ENCODE measurements at regions not wholly inside any gene's neighbourhood (a gene's known extent, or its start where the extent isn't known, plus 50 kb on each side); places are given as distances from the start of the nearest gene placed in this dataset.
A peak's percentile ranks its signal among the peaks of the same experiment; 100 is the strongest.

DNA sequence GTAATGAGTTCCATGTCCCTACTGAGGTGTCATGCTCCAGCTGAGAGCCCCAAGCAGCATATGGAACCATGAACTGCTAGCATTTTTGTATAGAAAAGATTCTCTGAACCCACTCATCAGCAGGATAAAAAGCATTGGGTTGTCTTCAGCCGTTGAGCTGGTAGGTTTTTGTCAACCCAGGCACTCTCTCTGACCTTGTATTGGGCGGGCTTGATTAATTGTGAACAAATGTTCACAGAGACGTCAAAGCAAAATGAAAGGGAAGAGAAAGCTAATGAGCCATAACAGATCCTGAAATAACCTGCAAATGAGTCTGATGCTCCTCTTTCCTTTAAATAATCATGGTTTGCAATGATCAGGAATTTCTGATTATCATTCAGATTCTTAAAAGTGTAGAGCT lies 924.7 kb upstream of the CELF2 start:
- Mint-ChIP-seq H3K9me3 (peaks cover 2% of the 10 kb centered on the region), H3K27me3 (no peaks in the 10 kb centered on the region), H3K4me3 (no peak overlapping the region), H3K4me1 (no peaks in the 10 kb centered on the region), H3K36me3 (no peaks in the 10 kb centered on the region), H3K27ac (no peak overlapping the region)
- DNase-seq: no peak
- CTCF ChIA-PET: no interaction called here

DNA sequence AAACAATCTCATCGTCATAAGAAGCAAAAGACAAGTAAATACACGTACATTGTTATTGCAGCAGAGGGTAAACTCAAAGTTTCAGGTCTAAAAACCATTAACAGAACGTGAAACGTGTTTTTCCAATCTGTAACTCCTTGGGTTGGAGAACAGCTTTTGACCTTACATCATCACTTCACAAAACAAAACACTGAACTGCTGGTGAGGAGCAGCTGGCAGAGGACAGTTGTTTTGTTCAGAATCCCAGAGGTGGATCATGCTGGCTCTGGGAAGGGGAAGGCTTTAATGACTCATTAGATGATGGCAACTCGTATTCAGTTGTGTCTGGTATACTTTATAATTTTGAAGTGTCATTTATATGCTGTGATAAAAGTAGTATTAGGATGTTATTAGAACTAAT lies 923.0 kb upstream of the CELF2 start:
- CTCF ChIA-PET: no interaction called here
- no peaks in the 10 kb centered on the region for H3K4me1 Mint-ChIP-seq
- H3K9me3 Mint-ChIP-seq: peaks cover 2% of the 10 kb centered on the region
- H3K36me3 Mint-ChIP-seq: no peaks in the 10 kb centered on the region
- H3K27ac Mint-ChIP-seq: no peak overlapping the region
- no peaks in the 10 kb centered on the region for H3K27me3 Mint-ChIP-seq
- no peak overlapping the region for H3K4me3 Mint-ChIP-seq
- no peak for DNase-seq

DNA sequence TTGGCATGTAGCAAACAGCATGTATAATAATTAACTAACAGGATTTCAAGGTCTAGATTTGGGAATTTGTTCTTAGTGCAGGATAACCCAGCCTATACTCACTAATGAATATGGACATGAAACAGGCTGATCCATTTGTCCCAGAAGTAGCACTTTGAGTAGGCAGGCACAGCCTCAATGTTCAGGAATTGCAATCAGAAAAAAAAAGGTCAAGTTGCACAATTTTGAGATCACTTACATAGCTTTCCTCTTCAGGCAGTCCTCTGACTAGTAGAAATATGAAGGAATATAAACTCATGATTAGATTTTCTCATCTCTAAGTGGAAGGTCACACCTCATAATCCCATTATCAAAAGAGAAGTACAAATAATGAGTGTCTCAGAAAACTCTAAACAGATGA lies 921.4 kb upstream of the CELF2 start:
- no peak for DNase-seq

DNA sequence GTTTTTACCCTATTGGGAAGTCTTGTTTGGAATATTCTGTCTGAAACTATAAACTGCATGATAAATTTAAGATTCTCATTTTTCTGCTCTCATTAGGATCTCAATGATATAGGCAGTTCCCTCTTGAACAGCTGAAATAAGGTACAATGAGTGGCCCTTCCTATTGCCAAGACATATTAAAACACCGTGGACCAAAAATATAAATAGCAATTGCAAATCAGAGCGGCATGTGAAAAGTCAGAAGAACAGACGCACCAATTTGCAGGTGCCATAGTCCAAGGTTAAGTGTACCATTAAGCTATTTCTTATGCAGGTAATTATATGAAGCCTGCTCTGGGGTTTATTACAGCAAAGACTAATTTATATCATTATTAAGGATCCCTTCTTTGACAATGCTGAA lies 920.8 kb upstream of the CELF2 start:
- Mint-ChIP-seq H3K36me3 (no peaks in the 10 kb centered on the region), H3K4me3 (no peak overlapping the region), H3K27ac (no peak overlapping the region), H3K27me3 (no peaks in the 10 kb centered on the region), H3K9me3 (peaks cover 2% of the 10 kb centered on the region), H3K4me1 (no peaks in the 10 kb centered on the region)
- no peak for DNase-seq
- CTCF ChIA-PET: interaction anchor here (0.6 kb wide), 1 partner anchor 1950 kb away, joined by 3 read pairs; no protein-coding TSS in a partner anchor

More for the DNA sequence above, 921.4 kb upstream of the CELF2 start:
- peaks cover 2% of the 10 kb centered on the region for H3K9me3 Mint-ChIP-seq
- H3K4me1 Mint-ChIP-seq: no peaks in the 10 kb centered on the region
- CTCF ChIA-PET: interaction anchor here (0.6 kb wide), 1 partner anchor 1949 kb away, joined by 3 read pairs; no protein-coding TSS in a partner anchor
- no peak overlapping the region for H3K4me3 Mint-ChIP-seq
- H3K36me3 Mint-ChIP-seq: no peaks in the 10 kb centered on the region
- no peak overlapping the region for H3K27ac Mint-ChIP-seq
- H3K27me3 Mint-ChIP-seq: no peaks in the 10 kb centered on the region

DNA sequence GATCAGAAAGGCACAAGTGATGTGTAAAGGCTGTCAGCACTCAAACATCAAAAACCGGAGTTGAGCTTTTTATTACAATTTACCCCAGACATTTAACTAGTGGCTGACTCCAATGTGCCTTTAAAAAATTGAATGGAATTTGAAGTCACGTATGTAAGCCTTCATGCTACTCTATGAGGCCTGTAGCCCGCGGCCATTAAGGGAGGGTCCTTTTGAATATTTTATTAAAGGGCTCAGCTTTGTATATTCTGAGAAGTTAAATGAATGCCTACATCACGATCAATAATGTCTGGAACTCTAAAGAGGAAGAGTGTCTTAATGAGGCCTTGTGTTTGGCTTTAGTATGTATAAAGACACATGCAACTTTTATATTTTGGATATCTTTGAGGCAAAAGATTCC lies 916.6 kb upstream of the CELF2 start:
- CTCF ChIA-PET: no interaction called here
- Mint-ChIP-seq H3K27ac (no peak overlapping the region), H3K4me3 (no peak overlapping the region), H3K4me1 (no peaks in the 10 kb centered on the region), H3K27me3 (no peaks in the 10 kb centered on the region), H3K9me3 (no peaks in the 10 kb centered on the region), H3K36me3 (no peaks in the 10 kb centered on the region)
- no peak for DNase-seq

DNA sequence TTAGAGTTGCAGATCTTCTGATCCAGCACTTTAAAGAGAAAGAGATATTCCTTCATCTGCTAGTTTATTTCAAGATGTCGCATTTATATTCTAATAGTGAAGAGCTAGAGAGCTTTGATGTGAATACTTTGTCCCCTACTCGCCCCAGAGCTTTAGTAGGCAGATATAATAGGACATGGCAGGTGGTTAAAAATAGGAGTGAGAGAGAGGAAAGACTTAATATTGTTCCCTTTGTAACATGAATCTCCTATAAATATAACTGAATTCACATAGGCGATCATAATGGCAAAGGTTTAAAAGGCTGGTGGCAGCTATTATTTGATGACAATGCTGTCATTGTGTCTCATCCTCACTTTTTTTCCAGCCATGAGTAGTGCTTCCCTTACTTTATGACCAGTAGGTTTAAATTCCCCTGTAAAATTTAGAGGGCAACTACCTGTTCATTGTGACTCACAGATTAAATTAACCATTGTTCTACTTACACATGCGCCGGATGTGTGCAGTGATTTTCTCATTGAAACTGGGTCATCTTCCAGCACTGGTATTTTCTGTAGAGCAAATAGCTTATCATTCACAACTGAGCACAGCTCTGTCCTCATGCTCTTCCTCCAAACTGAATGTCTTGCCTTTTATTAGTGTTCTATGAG lies 906.7 kb upstream of the CELF2 start:
- CTCF ChIA-PET: no interaction called here
- no peak for DNase-seq

DNA sequence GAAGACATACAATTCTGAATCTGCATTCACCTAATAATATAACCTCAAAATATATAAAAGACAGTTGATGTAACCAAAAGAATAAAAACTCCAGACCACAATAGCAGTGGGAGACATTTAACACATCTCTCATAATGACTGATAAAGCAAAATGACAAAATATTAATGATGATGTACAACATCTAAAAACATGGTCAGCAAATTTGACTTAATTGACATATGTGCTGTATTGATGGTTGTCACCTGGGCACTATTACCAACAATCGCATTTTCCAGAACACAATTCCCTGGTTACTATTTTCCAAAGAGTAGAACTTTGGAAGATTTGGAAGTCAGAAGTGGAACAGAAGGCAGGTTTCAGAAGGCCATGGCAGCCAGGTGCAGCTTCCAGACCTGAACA lies 899.5 kb upstream of the CELF2 start:
- H3K9me3 Mint-ChIP-seq: no peaks in the 10 kb centered on the region
- no peaks in the 10 kb centered on the region for H3K4me1 Mint-ChIP-seq
- no peaks in the 10 kb centered on the region for H3K36me3 Mint-ChIP-seq
- H3K27me3 Mint-ChIP-seq: no peaks in the 10 kb centered on the region
- CTCF ChIA-PET: no interaction called here
- no peak overlapping the region for H3K4me3 Mint-ChIP-seq
- no peak overlapping the region for H3K27ac Mint-ChIP-seq
- DNase-seq: no peak

More for the DNA sequence above, 906.7 kb upstream of the CELF2 start:
- no peaks in the 10 kb centered on the region for H3K9me3 Mint-ChIP-seq
- H3K4me1 Mint-ChIP-seq: no peaks in the 10 kb centered on the region
- no peaks in the 10 kb centered on the region for H3K27me3 Mint-ChIP-seq
- no peak overlapping the region for H3K27ac Mint-ChIP-seq
- no peak overlapping the region for H3K4me3 Mint-ChIP-seq
- no peaks in the 10 kb centered on the region for H3K36me3 Mint-ChIP-seq

DNA sequence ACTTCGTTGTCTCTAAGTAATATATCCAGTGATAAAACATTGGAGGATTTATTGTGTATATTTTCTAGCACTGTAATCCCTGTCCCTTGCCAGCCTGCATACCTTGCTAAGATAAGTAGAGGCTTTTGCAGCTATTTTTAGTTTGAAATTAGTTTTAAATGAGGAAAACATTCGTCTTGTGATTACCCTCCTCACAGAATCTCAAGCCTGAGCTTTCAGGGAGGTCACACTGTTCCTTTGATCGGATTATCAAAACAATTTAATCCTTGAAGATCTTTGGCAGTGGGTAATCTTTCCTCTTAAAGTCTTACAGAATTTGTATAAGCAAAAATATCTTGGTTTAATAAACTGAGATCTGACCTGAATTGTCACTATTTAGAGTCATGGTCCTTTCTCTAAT lies 897.0 kb upstream of the CELF2 start:
- no peaks in the 10 kb centered on the region for H3K27me3 Mint-ChIP-seq
- H3K4me1 Mint-ChIP-seq: no peaks in the 10 kb centered on the region
- no peak overlapping the region for H3K4me3 Mint-ChIP-seq
- no peak for DNase-seq
- no peaks in the 10 kb centered on the region for H3K9me3 Mint-ChIP-seq
- CTCF ChIA-PET: no interaction called here
- no peaks in the 10 kb centered on the region for H3K36me3 Mint-ChIP-seq
- no peak overlapping the region for H3K27ac Mint-ChIP-seq

DNA sequence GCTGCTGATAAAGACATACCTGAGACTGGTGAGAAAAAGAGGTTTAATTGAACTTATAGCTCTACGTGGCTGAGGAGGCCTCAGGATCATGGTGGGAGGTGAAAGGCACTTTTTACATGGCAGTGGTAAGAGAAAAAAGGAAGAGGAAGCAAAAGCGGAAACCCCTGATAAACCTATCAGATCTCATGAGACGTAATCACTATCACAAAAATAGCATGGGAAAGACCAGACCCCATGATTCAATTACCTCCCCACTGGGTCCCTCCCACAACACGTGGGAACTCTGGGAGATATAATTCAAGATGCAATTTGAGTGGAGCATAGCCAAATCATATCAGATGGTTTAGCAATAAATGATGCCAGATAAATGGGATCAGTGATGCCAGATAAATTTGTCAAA lies 892.0 kb upstream of the CELF2 start:
- CTCF ChIA-PET: no interaction called here
- Mint-ChIP-seq H3K36me3 (no peaks in the 10 kb centered on the region), H3K9me3 (no peaks in the 10 kb centered on the region), H3K4me3 (no peak overlapping the region), H3K4me1 (no peaks in the 10 kb centered on the region), H3K27me3 (no peaks in the 10 kb centered on the region), H3K27ac (no peak overlapping the region)
- no peak for DNase-seq

DNA sequence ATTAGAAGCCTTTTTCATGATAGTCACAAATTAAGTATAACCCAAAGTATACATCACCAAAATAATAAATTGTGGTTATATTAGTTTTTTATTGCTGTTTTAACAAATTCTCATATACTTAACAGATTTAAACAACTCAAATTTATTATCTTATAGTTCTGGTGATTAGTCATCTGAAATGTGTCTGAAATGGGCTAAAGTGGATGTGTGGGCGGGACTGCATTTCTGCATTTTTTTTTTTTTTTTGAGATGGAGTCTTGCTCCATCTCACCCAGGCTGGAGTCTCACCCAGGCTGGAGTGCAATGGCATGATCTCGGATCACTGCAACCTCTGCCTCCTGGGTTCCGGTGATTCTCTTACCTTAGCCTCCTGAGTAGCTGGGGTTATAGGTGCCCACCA lies 891.5 kb upstream of the CELF2 start:
- no peak overlapping the region for H3K4me3 Mint-ChIP-seq
- no peaks in the 10 kb centered on the region for H3K27me3 Mint-ChIP-seq
- H3K9me3 Mint-ChIP-seq: no peaks in the 10 kb centered on the region
- H3K4me1 Mint-ChIP-seq: no peaks in the 10 kb centered on the region
- H3K27ac Mint-ChIP-seq: no peak overlapping the region
- DNase-seq: no peak
- no peaks in the 10 kb centered on the region for H3K36me3 Mint-ChIP-seq
- CTCF ChIA-PET: no interaction called here

DNA sequence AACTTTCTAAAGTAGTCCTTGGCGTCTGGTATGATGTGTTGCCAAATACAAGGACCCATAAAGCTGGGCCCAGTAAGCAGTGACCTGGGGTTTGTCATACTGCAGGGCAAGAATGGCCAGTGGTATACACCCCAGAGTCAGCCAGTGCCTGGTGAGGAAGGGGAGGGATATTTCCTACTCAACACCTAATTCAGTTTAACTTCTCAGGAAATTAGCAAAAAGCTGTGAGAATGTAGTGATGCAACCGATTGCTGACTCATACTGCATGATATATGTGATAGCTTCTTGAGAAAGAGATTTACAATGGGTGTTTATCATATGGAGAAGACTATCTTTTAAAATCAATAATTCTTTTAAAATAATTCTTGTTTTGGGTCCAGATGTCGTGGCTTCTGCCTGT lies 889.3 kb upstream of the CELF2 start:
- no peaks in the 10 kb centered on the region for H3K27me3 Mint-ChIP-seq
- H3K36me3 Mint-ChIP-seq: no peaks in the 10 kb centered on the region
- no peak for DNase-seq
- CTCF ChIA-PET: no interaction called here
- H3K9me3 Mint-ChIP-seq: no peaks in the 10 kb centered on the region
- H3K4me3 Mint-ChIP-seq: no peak overlapping the region
- no peaks in the 10 kb centered on the region for H3K4me1 Mint-ChIP-seq
- no peak overlapping the region for H3K27ac Mint-ChIP-seq

DNA sequence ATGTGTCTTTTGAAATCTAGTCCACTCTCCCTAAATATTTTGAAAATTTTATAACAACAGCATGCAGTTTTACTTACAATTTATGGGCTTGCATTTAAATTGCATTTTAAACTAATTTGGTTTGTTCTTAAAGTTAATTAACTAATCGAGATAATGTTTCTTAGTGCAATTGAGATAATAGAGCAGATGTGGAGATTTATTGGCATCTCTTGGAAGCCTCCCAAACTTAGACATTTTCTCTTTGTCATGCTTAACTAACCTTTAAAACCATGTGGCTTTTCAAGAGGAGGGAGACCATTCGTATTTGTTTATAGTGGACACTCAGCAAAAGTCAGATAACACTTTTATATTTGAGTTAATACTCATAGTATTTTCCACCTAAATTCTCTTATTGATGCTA lies 887.0 kb upstream of the CELF2 start:
- Mint-ChIP-seq H3K4me3 (no peak overlapping the region), H3K36me3 (no peaks in the 10 kb centered on the region), H3K9me3 (no peaks in the 10 kb centered on the region), H3K27me3 (no peaks in the 10 kb centered on the region), H3K4me1 (no peaks in the 10 kb centered on the region), H3K27ac (no peak overlapping the region)
- no peak for DNase-seq
- CTCF ChIA-PET: no interaction called here

DNA sequence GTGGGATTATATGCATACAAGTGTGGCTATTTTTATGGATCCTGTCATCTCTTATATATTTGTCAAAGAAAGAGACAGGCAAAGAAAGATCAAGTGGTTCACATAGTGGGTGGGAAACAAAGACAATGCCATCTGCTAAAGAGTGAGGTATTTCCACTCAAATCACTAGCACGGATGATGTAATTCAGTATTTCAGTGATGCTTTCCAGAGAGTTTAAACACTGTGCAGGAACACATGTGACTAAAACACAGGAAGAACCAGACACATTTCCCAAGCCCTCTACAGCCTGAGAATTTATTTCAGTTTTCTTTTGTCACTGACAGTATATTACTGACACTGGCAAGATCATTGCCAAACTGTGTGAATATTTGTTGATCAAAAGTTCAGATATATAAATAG lies 885.7 kb upstream of the CELF2 start:
- Mint-ChIP-seq H3K27ac (no peak overlapping the region), H3K4me3 (no peak overlapping the region), H3K9me3 (no peaks in the 10 kb centered on the region), H3K36me3 (no peaks in the 10 kb centered on the region), H3K27me3 (no peaks in the 10 kb centered on the region), H3K4me1 (no peaks in the 10 kb centered on the region)
- CTCF ChIA-PET: no interaction called here
- DNase-seq: no peak

DNA sequence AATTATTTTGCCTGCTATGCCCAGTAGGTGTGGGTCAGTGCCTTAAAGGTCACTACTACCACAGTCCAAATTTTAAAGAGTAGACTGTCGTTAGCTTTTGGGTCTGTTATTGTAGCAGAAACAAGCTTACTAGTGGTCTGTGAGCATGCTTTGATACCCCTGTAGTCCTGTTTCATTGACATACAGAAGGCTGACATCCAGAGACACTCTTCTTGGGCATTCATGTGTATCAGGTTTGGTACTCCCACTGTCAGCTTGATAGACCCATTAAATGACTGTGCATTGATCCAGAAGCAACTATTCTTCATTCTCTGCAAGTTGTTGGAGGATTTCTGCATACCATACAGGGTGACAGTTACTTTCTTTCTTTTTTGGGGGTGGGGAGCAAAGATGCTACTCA lies 884.4 kb upstream of the CELF2 start:
- Mint-ChIP-seq H3K9me3 (no peaks in the 10 kb centered on the region), H3K36me3 (no peaks in the 10 kb centered on the region), H3K4me1 (peaks cover 5% of the 10 kb centered on the region), H3K27me3 (no peaks in the 10 kb centered on the region), H3K4me3 (no peak overlapping the region), H3K27ac (no peak overlapping the region)
- CTCF ChIA-PET: no interaction called here
- DNase-seq: no peak

DNA sequence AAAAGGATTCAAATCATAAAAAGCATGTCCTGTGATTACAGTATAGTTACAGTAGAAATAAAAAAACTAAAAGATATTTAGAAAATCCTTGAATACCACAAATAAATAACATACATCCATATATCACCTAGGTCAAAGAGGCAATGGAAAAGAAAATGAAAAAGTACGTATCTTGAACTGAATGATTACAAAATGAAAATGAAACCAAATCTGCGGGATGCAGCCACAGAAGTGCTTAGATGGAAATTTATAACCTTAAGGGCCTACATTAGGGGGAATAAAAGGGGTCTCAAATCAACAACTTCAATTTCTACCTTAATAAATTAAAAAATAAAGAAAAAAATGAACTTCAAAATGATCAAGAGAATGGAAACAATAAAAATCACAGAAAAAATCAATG lies 879.0 kb upstream of the CELF2 start:
- Mint-ChIP-seq H3K9me3 (no peaks in the 10 kb centered on the region), H3K4me3 (peak overlapping the region; percentile 56), H3K27ac (peak overlapping the region; percentile 34), H3K36me3 (no peaks in the 10 kb centered on the region), H3K27me3 (no peaks in the 10 kb centered on the region), H3K4me1 (peaks cover 10% of the 10 kb centered on the region)
- DNase-seq: no peak
- CTCF ChIA-PET: no interaction called here

DNA sequence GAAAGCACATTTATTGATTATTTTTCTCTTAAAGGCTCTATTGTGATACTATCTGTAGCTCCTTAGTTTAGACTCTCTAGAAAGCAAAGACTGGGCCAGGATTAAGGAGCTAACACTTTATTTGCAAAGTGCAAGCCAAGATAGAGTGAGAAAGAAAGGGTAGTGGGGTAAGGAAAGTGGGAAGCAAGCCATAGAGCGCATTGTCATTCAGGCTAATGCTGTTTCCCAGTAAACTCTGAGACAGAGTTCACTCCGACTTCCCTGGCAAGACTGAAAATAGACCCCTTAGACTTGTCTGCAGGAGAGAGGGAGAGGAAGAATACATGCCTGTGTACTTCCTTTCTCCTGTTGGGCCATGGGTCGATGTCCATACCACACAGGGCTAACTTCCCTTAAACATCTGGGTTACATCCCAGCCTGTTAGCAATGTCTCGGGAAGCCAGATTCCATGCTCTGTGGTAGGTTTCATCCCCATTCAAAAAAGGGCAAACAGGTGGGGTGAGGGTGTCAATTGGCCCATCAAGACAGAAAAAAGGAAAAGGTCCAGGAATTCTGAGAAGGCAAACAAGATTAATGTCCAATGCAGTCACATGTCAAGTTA lies 875.8 kb upstream of the CELF2 start:
- no peak for DNase-seq
- Mint-ChIP-seq H3K9me3 (no peaks in the 10 kb centered on the region), H3K4me1 (peaks cover 10% of the 10 kb centered on the region), H3K27ac (no peak overlapping the region), H3K27me3 (no peaks in the 10 kb centered on the region), H3K4me3 (no peak overlapping the region), H3K36me3 (no peaks in the 10 kb centered on the region)
- CTCF ChIA-PET: no interaction called here

Measured in activated naive CD4-positive, alpha-beta T cell treated with anti-CD3 and anti-CD28 coated beads, Interleukin-2, amount 10 ng/mL, durations not matched to agents 7 days and 5 days (primary cell).